T-cell (primary cell): ENCODE measurements at regions not wholly inside any gene's neighbourhood (a gene's known extent, or its start where the extent isn't known, plus 50 kb on each side); places are given as distances from the start of the nearest gene placed in this dataset.

ENCODE experiments used
- ATAC-seq, 4 experiments: fragments of 200-7000 bp in 3 of 4; fragments of 150-1000 bp in 1 of 4; cut with Tn5 transposase; replicated peaks in 1 of 4; 1 replicate in 3 of 4; 2 replicates in 1 of 4; pipeline ENCODE4 v1.10.0; 2021; ENCODE audit warnings: moderate library complexity in 3 of 4, mild to moderate bottlenecking in 2 of 4, moderate number of reproducible peaks in 1 of 4
- CTCF ChIA-PET, 2 donors: fragments of 300-600 bp; sonication (Branson Sonifier 250); formaldehyde crosslinking; loops; one replicate each; lab custom pipeline; 2022; ENCODE audit warnings: antibody characterized with exemption in 2 of 2; lab: Charles Lee
- POLR2A ChIA-PET, 2 donors: fragments of 300-600 bp; sonication (Branson Sonifier 250); formaldehyde crosslinking; loops; one replicate each; lab custom pipeline; 2022; ENCODE audit warnings: antibody characterized with exemption in 2 of 2; lab: Charles Lee
- DNase-seq, 35 experiments: peaks; one replicate each; pipeline versions ENCODE4 v3.0.0 to v3.0.0-alpha.2; 2013 to 2023
- H3K27ac ChIP-seq: one replicate; pipeline ENCODE4 v1.5.1; 2013; ENCODE audit warnings: low read length
- H3K27me3 ChIP-seq, 2 experiments: replicated peaks in 1 of 2; 1 replicate in 1 of 2; 2 replicates in 1 of 2; pipeline versions ENCODE4 v1.6.1 to v1.7.0; 2013; ENCODE audit warnings: low read length in 1 of 2, mixed read lengths in 1 of 2; ENCODE audit not compliant: control insufficient read depth in 2 of 2, insufficient read depth in 2 of 2; ENCODE audit errors: extremely low read depth in 1 of 2
- H3K36me3 ChIP-seq, 2 donors: 1 replicate in 1 of 2; 2 replicates in 1 of 2; pipeline versions ENCODE4 v1.6.1 to v1.7.0; 2013; ENCODE audit warnings: low read length in 1 of 2; ENCODE audit not compliant: control insufficient read depth in 2 of 2, insufficient read depth in 1 of 2; ENCODE audit errors: extremely low read depth in 1 of 2
- H3K4me1 ChIP-seq, 2 experiments: 1 replicate in 1 of 2; 2 replicates in 1 of 2; pipeline versions ENCODE4 v1.6.1 to v1.7.0; 2013; ENCODE audit warnings: low read length in 2 of 2, mixed read lengths in 1 of 2; ENCODE audit not compliant: insufficient read depth in 2 of 2, control insufficient read depth in 1 of 2; ENCODE audit errors: extremely low read depth in 1 of 2
- H3K4me3 ChIP-seq, 2 donors: 1 replicate in 1 of 2; 2 replicates in 1 of 2; pipeline versions ENCODE4 v1.5.1 to v1.7.0; 2013; ENCODE audit warnings: mild to moderate bottlenecking in 2 of 2, low read length in 1 of 2, moderate library complexity in 1 of 2; ENCODE audit not compliant: control insufficient read depth in 1 of 2; ENCODE audit errors: extremely low read depth in 1 of 2
- H3K9me3 ChIP-seq: 2 replicates; pipeline ENCODE4 v1.7.0; 2013
- H3K27ac Mint-ChIP-seq, 2 donors: one replicate each; pipeline ENCODE4 v1.8.0; 2020 to 2021; ENCODE audit warnings: mild to moderate bottlenecking in 2 of 2, mixed read lengths in 2 of 2
- H3K27me3 Mint-ChIP-seq, 2 donors: one replicate each; pipeline ENCODE4 v1.8.0; 2021 to 2022; ENCODE audit warnings: mixed read lengths in 2 of 2
- H3K36me3 Mint-ChIP-seq: one replicate; pipeline ENCODE4 v1.8.0; 2021; ENCODE audit warnings: mixed read lengths
- H3K4me1 Mint-ChIP-seq, 3 donors: one replicate each; pipeline ENCODE4 v1.8.0; 2020 to 2022; ENCODE audit warnings: mixed read lengths in 3 of 3, mild to moderate bottlenecking in 1 of 3
- H3K4me3 Mint-ChIP-seq, 3 donors: one replicate each; pipeline ENCODE4 v1.8.0; 2020 to 2022; ENCODE audit warnings: mild to moderate bottlenecking in 3 of 3, mixed read lengths in 3 of 3, moderate library complexity in 3 of 3
- H3K9me3 Mint-ChIP-seq, 3 donors: one replicate each; pipeline ENCODE4 v1.8.0; 2020 to 2022; ENCODE audit warnings: mixed read lengths in 3 of 3
- WGBS: methylation state at CpG from one replicate; pipeline ENCODE4 v1.1.5; 2013; ENCODE audit warnings: missing lambda C conversion rate; ENCODE audit not compliant: insufficient coverage; 5-methylcytosine and 5-hydroxymethylcytosine counted together

- Mint-ChIP-seq H3K27ac (no peak overlapping the region), H3K9me3 (peaks cover 3 to 10% (median 5%) of the 10 kb centered on the region in 3 donors), H3K27me3 (no peaks in the 10 kb centered on the region), H3K36me3 (peaks cover 10% of the 10 kb centered on the region), H3K4me1 (peaks cover 4 to 12% (median 5%) of the 10 kb centered on the region in 3 donors), H3K4me3 (no peak overlapping the region)
- Histone ChIP-seq H3K4me3 (no peak overlapping the region), H3K36me3 (no peaks in the 10 kb centered on the region), H3K27ac (no peak overlapping the region), H3K9me3 (no peaks in the 10 kb centered on the region), H3K4me1 (no peaks in the 10 kb centered on the region), H3K27me3 (no peaks in the 10 kb centered on the region)
- DNase-seq (no peak), ATAC-seq (no peak)
- WGBS: 100% methylated on average over 2 of the region's 5 CpGs
- CTCF ChIA-PET: no interaction called here
- POLR2A ChIA-PET: no interaction called here
Observed at GRCh38 chr5:54630738-54631359, 113.3 kb downstream of the SNX18 start.

- Histone ChIP-seq H3K9me3 (no peaks in the 10 kb centered on the region), H3K27ac (no peak overlapping the region), H3K36me3 (no peaks in the 10 kb centered on the region), H3K4me3 (no peak overlapping the region), H3K27me3 (no peaks in the 10 kb centered on the region), H3K4me1 (peaks cover 0 to 2% of the 10 kb centered on the region in 2 experiments)
- ChIA-PET POLR2A (interaction anchor here in 1 of 2 donors (1.0 kb wide), 1 partner anchor 9 kb away, joined by 3 read pairs; no protein-coding TSS in a partner anchor), CTCF (no interaction called here)
- Mint-ChIP-seq H3K4me3 (no peak overlapping the region), H3K9me3 (peaks cover 3 to 10% (median 5%) of the 10 kb centered on the region in 3 donors), H3K27me3 (no peaks in the 10 kb centered on the region), H3K27ac (no peak overlapping the region), H3K36me3 (peaks cover 10% of the 10 kb centered on the region), H3K4me1 (peaks cover 4 to 12% (median 5%) of the 10 kb centered on the region in 3 donors)
- WGBS: no CpG with 5 or more reads among the region's 2 CpGs
- ATAC-seq (no peak), DNase-seq (no peak)
Observed at GRCh38 chr5:54629115-54629514, 111.6 kb downstream of the SNX18 start.

GRCh38 chr5:54628050-54628449, 110.5 kb downstream of the SNX18 start:
- no peak overlapping the region for H3K4me3 Mint-ChIP-seq
- peaks cover 3 to 10% (median 5%) of the 10 kb centered on the region in 3 donors for H3K9me3 Mint-ChIP-seq
- H3K27ac ChIP-seq: no peak overlapping the region
- no peaks in the 10 kb centered on the region for H3K27me3 Mint-ChIP-seq
- H3K9me3 ChIP-seq: no peaks in the 10 kb centered on the region
- DNase-seq: no peak
- H3K4me1 Mint-ChIP-seq: peaks cover 4 to 12% (median 5%) of the 10 kb centered on the region in 3 donors
- no peak overlapping the region for H3K27ac Mint-ChIP-seq
- no peak for ATAC-seq
- no peaks in the 10 kb centered on the region for H3K27me3 ChIP-seq
- H3K36me3 ChIP-seq: no peaks in the 10 kb centered on the region
- WGBS: 100% methylated on average over 1 of the region's 1 CpG
- H3K4me3 ChIP-seq: no peak overlapping the region
- ChIA-PET CTCF (no interaction called here), POLR2A (no interaction called here)
- peaks cover 0 to 2% of the 10 kb centered on the region in 2 experiments for H3K4me1 ChIP-seq
- H3K36me3 Mint-ChIP-seq: peaks cover 10% of the 10 kb centered on the region

- CTCF ChIA-PET: no interaction called here
- H3K9me3 ChIP-seq: no peaks in the 10 kb centered on the region
- no peak overlapping the region for H3K4me3 ChIP-seq
- DNase-seq (no peak), ATAC-seq (no peak)
- H3K4me1 Mint-ChIP-seq: peaks cover 4 to 12% (median 5%) of the 10 kb centered on the region in 3 donors
- peaks cover 10% of the 10 kb centered on the region for H3K36me3 Mint-ChIP-seq
- H3K36me3 ChIP-seq: no peaks in the 10 kb centered on the region
- H3K27ac ChIP-seq: no peak overlapping the region
- H3K27me3 ChIP-seq: no peaks in the 10 kb centered on the region
- no peak overlapping the region for H3K4me3 Mint-ChIP-seq
- 100% methylated on average over 1 of the region's 2 CpGs for WGBS
- peaks cover 0 to 2% of the 10 kb centered on the region in 2 experiments for H3K4me1 ChIP-seq
- POLR2A ChIA-PET: interaction anchor here in 1 of 2 donors (0.6 kb wide), 1 partner anchor 24 kb away, joined by 3 read pairs; no protein-coding TSS in a partner anchor
- H3K27me3 Mint-ChIP-seq: no peaks in the 10 kb centered on the region
- H3K27ac Mint-ChIP-seq: peak overlapping the region in 1 of 2 donors; percentile 46
- H3K9me3 Mint-ChIP-seq: peaks cover 3 to 10% (median 5%) of the 10 kb centered on the region in 3 donors
Observed at GRCh38 chr5:54626407-54626806, 108.8 kb downstream of the SNX18 start.

GRCh38 chr5:54624805-54625568, 107.4 kb downstream of the SNX18 start:
- peaks cover 8% of the 10 kb centered on the region for H3K36me3 Mint-ChIP-seq
- peaks cover 5 to 12% (median 12%) of the 10 kb centered on the region in 3 donors for H3K4me1 Mint-ChIP-seq
- POLR2A ChIA-PET: no interaction called here

GRCh38 chr5:54621709-54622108, 104.2 kb downstream of the SNX18 start:
- Histone ChIP-seq H3K9me3 (no peaks in the 10 kb centered on the region), H3K4me3 (no peak overlapping the region), H3K36me3 (no peaks in the 10 kb centered on the region), H3K4me1 (peaks cover 6 to 10% of the 10 kb centered on the region in 2 experiments), H3K27me3 (no peaks in the 10 kb centered on the region), H3K27ac (no peak overlapping the region)
- ChIA-PET CTCF (no interaction called here), POLR2A (no interaction called here)
- Mint-ChIP-seq H3K27me3 (peaks cover 0 to 2% of the 10 kb centered on the region in 2 donors), H3K36me3 (no peaks in the 10 kb centered on the region), H3K9me3 (no peaks in the 10 kb centered on the region), H3K4me1 (peaks cover 9 to 19% (median 13%) of the 10 kb centered on the region in 3 donors), H3K27ac (no peak overlapping the region), H3K4me3 (no peak overlapping the region)
- DNase-seq (no peak), ATAC-seq (no peak)
- WGBS: 100% methylated on average over 2 of the region's 5 CpGs

More at GRCh38 chr5:54624805-54625568, 107.4 kb downstream of the SNX18 start:
- Histone ChIP-seq H3K4me3 (no peak overlapping the region), H3K36me3 (no peaks in the 10 kb centered on the region), H3K4me1 (peaks cover 2 to 7% of the 10 kb centered on the region in 2 experiments), H3K27ac (no peak overlapping the region), H3K27me3 (no peaks in the 10 kb centered on the region), H3K9me3 (no peaks in the 10 kb centered on the region)
- ATAC-seq (no peak), DNase-seq (no peak)
- CTCF ChIA-PET: no interaction called here
- peaks cover 3 to 7% (median 5%) of the 10 kb centered on the region in 3 donors for H3K9me3 Mint-ChIP-seq
- no peaks in the 10 kb centered on the region for H3K27me3 Mint-ChIP-seq
- H3K4me3 Mint-ChIP-seq: no peak overlapping the region
- 95% methylated on average over 4 of the region's 9 CpGs for WGBS
- no peak overlapping the region for H3K27ac Mint-ChIP-seq
